Activated CD4-positive, alpha-beta memory T cell treated with anti-CD3 and anti-CD28 coated beads, Interleukin-2, amount 10 ng/mL, durations not matched to agents 7 days and 5 days (primary cell): ENCODE measurements at regions not wholly inside any gene's neighbourhood (a gene's known extent, or its start where the extent isn't known, plus 50 kb on each side); places are given as distances from the start of the nearest gene placed in this dataset.

ENCODE experiments used
- CTCF ChIA-PET: fragments of 350-600 bp; sonication (Branson Sonifier 250); formaldehyde crosslinking; loops from one replicate; lab custom pipeline; 2021; ENCODE audit warnings: antibody characterized with exemption, inconsistent platforms; lab: Charles Lee
- POLR2A ChIA-PET: fragments of 350-600 bp; sonication (Branson Sonifier 250); formaldehyde crosslinking; loops from one replicate; lab custom pipeline; 2021; ENCODE audit warnings: antibody characterized with exemption; lab: Charles Lee
- DNase-seq: peaks from one replicate; pipeline ENCODE4 v3.0.0-alpha.2; 2020
- H3K27ac Mint-ChIP-seq: one replicate; pipeline ENCODE4 v1.8.0; 2021; ENCODE audit warnings: mild to moderate bottlenecking, mixed read lengths
- H3K27me3 Mint-ChIP-seq: one replicate; pipeline ENCODE4 v1.8.0; 2021; ENCODE audit warnings: mixed read lengths
- H3K36me3 Mint-ChIP-seq: one replicate; pipeline ENCODE4 v1.8.0; 2021; ENCODE audit warnings: low read depth, mixed read lengths
- H3K4me1 Mint-ChIP-seq: one replicate; pipeline ENCODE4 v1.8.0; 2021; ENCODE audit warnings: mixed read lengths
- H3K4me3 Mint-ChIP-seq: one replicate; pipeline ENCODE4 v1.8.0; 2021; ENCODE audit warnings: mild to moderate bottlenecking, mixed read lengths
- H3K9me3 Mint-ChIP-seq: one replicate; pipeline ENCODE4 v1.8.0; 2021; ENCODE audit warnings: mixed read lengths

- H3K36me3 Mint-ChIP-seq = no peaks in the 10 kb centered on the region
- no peak overlapping the region for H3K27ac Mint-ChIP-seq
- peaks cover 2% of the 10 kb centered on the region for H3K4me1 Mint-ChIP-seq
- no peak for DNase-seq
- POLR2A ChIA-PET = no interaction called here
- no peak overlapping the region for H3K4me3 Mint-ChIP-seq
- CTCF ChIA-PET = no interaction called here
- no peaks in the 10 kb centered on the region for H3K9me3 Mint-ChIP-seq
- peaks cover 4% of the 10 kb centered on the region for H3K27me3 Mint-ChIP-seq
Observed at GRCh38 chr9:14560194-14560593, 133.0 kb downstream of the ZDHHC21 start.

- ChIA-PET POLR2A (no interaction called here), CTCF (no interaction called here)
- H3K4me1 Mint-ChIP-seq = no peaks in the 10 kb centered on the region
Observed at GRCh38 chr9:14554886-14555285, 138.3 kb downstream of the ZDHHC21 start.

GRCh38 chr9:14547245-14548060 is 145.8 kb downstream of the ZDHHC21 start:
- H3K9me3 Mint-ChIP-seq = no peaks in the 10 kb centered on the region
- CTCF ChIA-PET = no interaction called here
- H3K4me3 Mint-ChIP-seq = no peak overlapping the region
- H3K27ac Mint-ChIP-seq = no peak overlapping the region
- H3K36me3 Mint-ChIP-seq = no peaks in the 10 kb centered on the region
- H3K4me1 Mint-ChIP-seq = no peaks in the 10 kb centered on the region
- no peak for DNase-seq
- peaks cover 1% of the 10 kb centered on the region for H3K27me3 Mint-ChIP-seq
- POLR2A ChIA-PET = no interaction called here

More at GRCh38 chr9:14554886-14555285, 138.3 kb downstream of the ZDHHC21 start:
- H3K27ac Mint-ChIP-seq = no peak overlapping the region
- H3K36me3 Mint-ChIP-seq = no peaks in the 10 kb centered on the region
- peaks cover 1% of the 10 kb centered on the region for H3K27me3 Mint-ChIP-seq
- DNase-seq = no peak
- H3K4me3 Mint-ChIP-seq = no peak overlapping the region
- no peaks in the 10 kb centered on the region for H3K9me3 Mint-ChIP-seq

- CTCF ChIA-PET = no interaction called here
- Mint-ChIP-seq H3K9me3 (no peaks in the 10 kb centered on the region), H3K36me3 (no peaks in the 10 kb centered on the region), H3K4me3 (no peak overlapping the region), H3K27ac (no peak overlapping the region), H3K4me1 (no peaks in the 10 kb centered on the region), H3K27me3 (peaks cover 1% of the 10 kb centered on the region)
- POLR2A ChIA-PET = no interaction called here
- DNase-seq = no peak
Observed at GRCh38 chr9:14546693-14547092, 146.5 kb downstream of the ZDHHC21 start.

GRCh38 chr9:14542071-14542470 is 151.2 kb downstream of the ZDHHC21 start:
- Mint-ChIP-seq H3K27me3 (no peaks in the 10 kb centered on the region), H3K9me3 (no peaks in the 10 kb centered on the region), H3K36me3 (no peaks in the 10 kb centered on the region), H3K4me1 (no peaks in the 10 kb centered on the region), H3K27ac (no peak overlapping the region), H3K4me3 (no peak overlapping the region)
- ChIA-PET CTCF (no interaction called here), POLR2A (no interaction called here)
- DNase-seq = no peak

GRCh38 chr9:14538526-14538925 is 154.7 kb downstream of the ZDHHC21 start:
- no peak overlapping the region for H3K27ac Mint-ChIP-seq
- no peaks in the 10 kb centered on the region for H3K36me3 Mint-ChIP-seq
- DNase-seq = no peak
- POLR2A ChIA-PET = no interaction called here
- no peaks in the 10 kb centered on the region for H3K9me3 Mint-ChIP-seq
- no peak overlapping the region for H3K4me3 Mint-ChIP-seq
- no peaks in the 10 kb centered on the region for H3K4me1 Mint-ChIP-seq
- CTCF ChIA-PET = no interaction called here
- peaks cover 2% of the 10 kb centered on the region for H3K27me3 Mint-ChIP-seq

- POLR2A ChIA-PET = no interaction called here
- Mint-ChIP-seq H3K36me3 (no peaks in the 10 kb centered on the region), H3K9me3 (no peaks in the 10 kb centered on the region), H3K27me3 (peaks cover 2% of the 10 kb centered on the region), H3K27ac (no peak overlapping the region), H3K4me3 (no peak overlapping the region), H3K4me1 (no peaks in the 10 kb centered on the region)
- CTCF ChIA-PET = no interaction called here
- DNase-seq = no peak
Observed at GRCh38 chr9:14535161-14535955, 157.9 kb downstream of the ZDHHC21 start.

GRCh38 chr9:14533867-14534640 is 159.2 kb downstream of the ZDHHC21 start:
- H3K36me3 Mint-ChIP-seq = no peaks in the 10 kb centered on the region
- H3K27me3 Mint-ChIP-seq = peaks cover 2% of the 10 kb centered on the region
- ChIA-PET CTCF (no interaction called here), POLR2A (no interaction called here)
- H3K9me3 Mint-ChIP-seq = no peaks in the 10 kb centered on the region
- no peak overlapping the region for H3K4me3 Mint-ChIP-seq
- no peak overlapping the region for H3K27ac Mint-ChIP-seq
- DNase-seq = no peak
- no peaks in the 10 kb centered on the region for H3K4me1 Mint-ChIP-seq

GRCh38 chr9:14532456-14533115 is 160.6 kb downstream of the ZDHHC21 start:
- ChIA-PET CTCF (interaction anchor here (0.6 kb wide), 1 partner anchor 1301 kb away, joined by 4 read pairs; no protein-coding TSS in a partner anchor), POLR2A (no interaction called here)
- Mint-ChIP-seq H3K4me3 (no peak overlapping the region), H3K27me3 (peaks cover 2% of the 10 kb centered on the region), H3K9me3 (no peaks in the 10 kb centered on the region), H3K4me1 (no peaks in the 10 kb centered on the region), H3K27ac (no peak overlapping the region), H3K36me3 (no peaks in the 10 kb centered on the region)
- DNase-seq = no peak

- Mint-ChIP-seq H3K4me3 (no peak overlapping the region), H3K36me3 (no peaks in the 10 kb centered on the region)
Observed at GRCh38 chr9:14531341-14532269, 161.6 kb downstream of the ZDHHC21 start.

GRCh38 chr9:14530841-14531240 is 162.4 kb downstream of the ZDHHC21 start:
- no peak for DNase-seq
- CTCF ChIA-PET = no interaction called here
- Mint-ChIP-seq H3K27me3 (peaks cover 2% of the 10 kb centered on the region), H3K4me1 (no peaks in the 10 kb centered on the region), H3K27ac (no peak overlapping the region), H3K4me3 (no peak overlapping the region), H3K9me3 (no peaks in the 10 kb centered on the region), H3K36me3 (no peaks in the 10 kb centered on the region)
- POLR2A ChIA-PET = no interaction called here

More at GRCh38 chr9:14531341-14532269, 161.6 kb downstream of the ZDHHC21 start:
- DNase-seq = no peak
- Mint-ChIP-seq H3K27ac (no peak overlapping the region), H3K9me3 (no peaks in the 10 kb centered on the region), H3K4me1 (no peaks in the 10 kb centered on the region), H3K27me3 (peaks cover 2% of the 10 kb centered on the region)
- CTCF ChIA-PET = interaction anchor here (0.6 kb wide), 1 partner anchor 1302 kb away, joined by 4 read pairs; no protein-coding TSS in a partner anchor
- POLR2A ChIA-PET = no interaction called here

GRCh38 chr9:14530366-14530765 is 162.9 kb downstream of the ZDHHC21 start:
- POLR2A ChIA-PET = no interaction called here
- no peaks in the 10 kb centered on the region for H3K36me3 Mint-ChIP-seq

More at GRCh38 chr9:14530366-14530765, 162.9 kb downstream of the ZDHHC21 start:
- H3K27me3 Mint-ChIP-seq = peaks cover 2% of the 10 kb centered on the region
- H3K9me3 Mint-ChIP-seq = no peaks in the 10 kb centered on the region
- no peaks in the 10 kb centered on the region for H3K4me1 Mint-ChIP-seq
- H3K4me3 Mint-ChIP-seq = no peak overlapping the region
- DNase-seq = no peak
- CTCF ChIA-PET = no interaction called here
- no peak overlapping the region for H3K27ac Mint-ChIP-seq
